H1 (cell line): ENCODE measurements at regions not wholly inside any gene's neighbourhood (a gene's known extent, or its start where the extent isn't known, plus 50 kb on each side); places are given as distances from the start of the nearest gene placed in this dataset.

Experiments
- CTCF ChIA-PET: fragments of 300-600 bp; sonication (Branson Sonifier 250); formaldehyde crosslinking; loops from one replicate; lab custom pipeline; 2021; ENCODE audit not compliant: partially characterized antibody; lab: Charles Lee
- POLR2A ChIA-PET: fragments of 300-600 bp; sonication (Branson Sonifier 250); formaldehyde crosslinking; loops from one replicate; lab custom pipeline; 2021; ENCODE audit warnings: inconsistent platforms; ENCODE audit not compliant: partially characterized antibody; lab: Charles Lee
- DNase-seq, 2 experiments: peaks; one replicate each; pipeline versions ENCODE4 v3.0.0 to v3.0.0-alpha.2; 2010 to 2022; ENCODE audit warnings: low spot score in 2 of 2, low read depth in 1 of 2, mixed read lengths in 1 of 2
- FAIRE-seq: peaks from 2 replicates; lab custom pipeline; 2011; peaks lifted over from hg19 to GRCh38; lab: Jason Lieb, UNC
- H2AFZ ChIP-seq: 2 replicates; pipeline ENCODE4 v1.8.1; 2012; ENCODE audit warnings: low read length, inconsistent platforms
- H2AK5ac ChIP-seq: 2 replicates; pipeline ENCODE4 v1.6.1; 2013; ENCODE audit warnings: low read depth, low read length
- H2BK120ac ChIP-seq: replicated peaks from 2 replicates; pipeline ENCODE3; 2013; ENCODE audit warnings: low read depth, low read length, inconsistent platforms
- H2BK12ac ChIP-seq: 2 replicates; pipeline ENCODE4 v1.6.1; 2013; ENCODE audit warnings: low read depth, low read length
- H2BK15ac ChIP-seq: 2 replicates; pipeline ENCODE4 v1.6.1; 2013; ENCODE audit warnings: low read length
- H2BK20ac ChIP-seq: 2 replicates; pipeline ENCODE4 v1.6.1; 2013; ENCODE audit warnings: low read length
- H2BK5ac ChIP-seq: 2 replicates; pipeline ENCODE4 v1.6.1; 2013; ENCODE audit warnings: low read depth, low read length
- H3K14ac ChIP-seq: 2 replicates; pipeline ENCODE4 v1.6.1; 2013; ENCODE audit warnings: inconsistent platforms; ENCODE audit not compliant: insufficient read length
- H3K18ac ChIP-seq: 2 replicates; pipeline ENCODE4 v1.6.1; 2013; ENCODE audit warnings: low read length; ENCODE audit errors: extremely low read depth
- H3K23ac ChIP-seq: 2 replicates; pipeline ENCODE4 v1.6.1; 2013; ENCODE audit warnings: inconsistent platforms; ENCODE audit not compliant: insufficient read length
- H3K23me2 ChIP-seq: 2 replicates; pipeline ENCODE4 v1.6.1; 2013; ENCODE audit warnings: low read depth, low read length
- H3K27ac ChIP-seq: 2 replicates; pipeline ENCODE4 v1.6.1; 2011; ENCODE audit warnings: low read depth, low read length, inconsistent platforms
- H3K27me3 ChIP-seq, 4 experiments: replicated peaks in 1 of 4; 1 replicate in 1 of 4; 2 replicates in 3 of 4; pipeline versions ENCODE4 v1.6.1 to v1.8.1; 2011 to 2013; ENCODE audit warnings: low read length in 3 of 4, mild to moderate bottlenecking in 3 of 4, inconsistent platforms in 2 of 4, mixed read lengths in 2 of 4, moderate library complexity in 1 of 4; ENCODE audit not compliant: control insufficient read depth in 3 of 4, insufficient read depth in 3 of 4; ENCODE audit errors: extremely low read depth in 1 of 4
- H3K36me3 ChIP-seq, 4 experiments: 2 replicates each; pipeline versions ENCODE4 v1.6.1 to v1.8.1; 2011 to 2013; ENCODE audit warnings: mild to moderate bottlenecking in 4 of 4, low read length in 3 of 4, moderate library complexity in 2 of 4, control low read depth in 1 of 4, inconsistent platforms in 1 of 4; ENCODE audit not compliant: insufficient read depth in 4 of 4, control insufficient read depth in 2 of 4
- H3K4ac ChIP-seq: replicated peaks from 2 replicates; pipeline ENCODE3; 2013; ENCODE audit warnings: low read length, low read depth, mixed read lengths, inconsistent platforms; ENCODE audit not compliant: insufficient read length
- H3K4me1 ChIP-seq, 4 experiments: replicated peaks in 1 of 4; 1 replicate in 1 of 4; 2 replicates in 3 of 4; pipeline versions ENCODE4 v1.6.1 to v1.8.1; 2011 to 2013; ENCODE audit warnings: low read length in 3 of 4, inconsistent platforms in 2 of 4, mixed read lengths in 1 of 4; ENCODE audit not compliant: insufficient read depth in 4 of 4, control insufficient read depth in 3 of 4
- H3K4me2 ChIP-seq, 2 experiments: 2 replicates each; pipeline versions ENCODE4 v1.6.1 to v1.8.1; 2011 to 2013; ENCODE audit warnings: low read depth in 2 of 2, low read length in 2 of 2, control low read depth in 1 of 2, inconsistent platforms in 1 of 2, mild to moderate bottlenecking in 1 of 2; ENCODE audit not compliant: insufficient read depth in 1 of 2
- H3K4me3 ChIP-seq, 4 experiments: fragments of 200-600, 300-600 bp in 1 of 4; sonication (generic), shearing (Covaris generic), sonication (Bioruptor Twin) in 1 of 4; 2 replicates each; pipeline versions ENCODE4 v1.5.1 to v1.8.1; 2011 to 2016; ENCODE audit warnings: low read length in 4 of 4, low read depth in 3 of 4, control low read depth in 2 of 4, inconsistent platforms in 2 of 4, mild to moderate bottlenecking in 2 of 4, mixed read lengths in 1 of 4, moderate library complexity in 1 of 4; ENCODE audit not compliant: insufficient read depth in 2 of 4; ENCODE audit errors: extremely low read depth in 1 of 4
- H3K56ac ChIP-seq: replicated peaks from 2 replicates; pipeline ENCODE3; 2013; ENCODE audit warnings: low read depth, mild to moderate bottlenecking, mixed read lengths, low read length, inconsistent platforms; ENCODE audit not compliant: insufficient read length
- H3K79me1 ChIP-seq: 2 replicates; pipeline ENCODE4 v1.6.1; 2013; ENCODE audit warnings: low read depth, low read length, control low read depth
- H3K79me2 ChIP-seq, 2 experiments: 2 replicates each; pipeline versions ENCODE4 v1.6.1 to v1.8.1; 2012 to 2013; ENCODE audit warnings: low read length in 2 of 2, mild to moderate bottlenecking in 2 of 2, inconsistent platforms in 1 of 2; ENCODE audit not compliant: insufficient read depth in 2 of 2, control insufficient read depth in 1 of 2
- H3K9ac ChIP-seq, 4 experiments: replicated peaks in 1 of 4; 1 replicate in 1 of 4; 2 replicates in 3 of 4; pipeline versions ENCODE4 v1.6.1 to v1.8.1; 2011 to 2013; ENCODE audit warnings: low read depth in 3 of 4, low read length in 3 of 4, control low read depth in 2 of 4, mild to moderate bottlenecking in 2 of 4, moderate library complexity in 2 of 4, inconsistent platforms in 1 of 4; ENCODE audit errors: extremely low read depth in 1 of 4
- H3K9me3 ChIP-seq, 2 experiments: 2 replicates each; pipeline versions ENCODE4 v1.6.1 to v1.8.1; 2012 to 2013; ENCODE audit warnings: mild to moderate bottlenecking in 2 of 2, moderate library complexity in 2 of 2, control low read depth in 1 of 2, inconsistent platforms in 1 of 2, low read depth in 1 of 2, low read length in 1 of 2, mixed read lengths in 1 of 2; ENCODE audit not compliant: insufficient read depth in 2 of 2
- H4K20me1 ChIP-seq, 2 experiments: replicated peaks in 1 of 2; 2 replicates each; pipeline versions ENCODE3 to v1.8.1; 2011 to 2013; ENCODE audit warnings: inconsistent platforms in 2 of 2, low read length in 2 of 2, mild to moderate bottlenecking in 1 of 2; ENCODE audit not compliant: insufficient read depth in 2 of 2, control insufficient read depth in 1 of 2
- H4K5ac ChIP-seq: 2 replicates; pipeline ENCODE4 v1.6.1; 2013; ENCODE audit warnings: low read length, low read depth, mixed read lengths, inconsistent platforms; ENCODE audit not compliant: insufficient read length
- H4K8ac ChIP-seq: 2 replicates; pipeline ENCODE4 v1.8.0; 2013; ENCODE audit warnings: mild to moderate bottlenecking, moderate library complexity, low read length, inconsistent platforms; ENCODE audit not compliant: insufficient read depth; ENCODE audit errors: extremely low read depth
- H4K91ac ChIP-seq: replicated peaks from 2 replicates; pipeline ENCODE3; 2013; ENCODE audit warnings: low read length, mixed read lengths, inconsistent platforms; ENCODE audit not compliant: insufficient read length
- ASH2L ChIP-seq: fragments of 200-600, 300-600 bp; sonication (generic); IDR thresholded peaks from one replicate; pipeline ENCODE4 v1.7.1; 2017; ENCODE audit warnings: low read length
- BRCA1 ChIP-seq: IDR thresholded peaks from 2 replicates; pipeline ENCODE4 v1.6.1; 2012; ENCODE audit warnings: low read depth, low read length, improper control_type of control experiment
- CBX5 ChIP-seq: fragments of 300-800, 300-1000 bp; sonication (generic); IDR thresholded peaks from 2 replicates; pipeline ENCODE4 v1.7.1; 2016; ENCODE audit warnings: antibody characterized with exemption, low read length, low read depth
- CHD1 ChIP-seq: IDR thresholded peaks from 2 replicates; pipeline ENCODE4 v1.6.1; 2012; ENCODE audit warnings: low read depth, low read length, improper control_type of control experiment
- CHD2 ChIP-seq: IDR thresholded peaks from 2 replicates; pipeline ENCODE4 v1.6.1; 2012; ENCODE audit warnings: low read length, improper control_type of control experiment
- CREB1 ChIP-seq: IDR thresholded peaks from 2 replicates; pipeline ENCODE4 v1.6.1; 2012; ENCODE audit warnings: inconsistent platforms
- CTBP2 ChIP-seq: IDR thresholded peaks from 2 replicates; pipeline ENCODE4 v1.7.0; 2011; ENCODE audit warnings: borderline replicate concordance, mild to moderate bottlenecking, moderate library complexity, mixed read lengths, low read length; ENCODE audit not compliant: insufficient read depth, insufficient read length
- POU5F1 ChIP-seq: IDR thresholded peaks from 2 replicates; pipeline ENCODE4 v1.6.1; 2011; ENCODE audit warnings: low read depth, mild to moderate bottlenecking, low read length, moderate library complexity
- RAD21 ChIP-seq, 2 experiments: IDR thresholded peaks in 1 of 2; conservative IDR thresholded peaks in 1 of 2; 2 replicates each; pipeline ENCODE4 v1.6.1; 2011; ENCODE audit warnings: low read depth in 2 of 2, low read length in 2 of 2, improper control_type of control experiment in 1 of 2, inconsistent platforms in 1 of 2, mild to moderate bottlenecking in 1 of 2, moderate library complexity in 1 of 2
- RXRA ChIP-seq: IDR thresholded peaks from 2 replicates; pipeline ENCODE4 v1.6.1; 2011; ENCODE audit warnings: low read depth, mild to moderate bottlenecking, low read length, moderate library complexity; ENCODE audit not compliant: insufficient read depth
- SP1 ChIP-seq: IDR thresholded peaks from 2 replicates; pipeline ENCODE4 v1.6.1; 2011; ENCODE audit warnings: low read depth, low read length
- SP2 ChIP-seq: IDR thresholded peaks from 2 replicates; pipeline ENCODE4 v1.6.1; 2012; ENCODE audit warnings: mild to moderate bottlenecking, low read length, inconsistent platforms
- SUZ12 ChIP-seq: fragments of 200-600 bp; sonication (generic); IDR thresholded peaks from 2 replicates; pipeline ENCODE4 v1.6.1; 2012; ENCODE audit warnings: mild to moderate bottlenecking, inconsistent platforms, low read length, moderate library complexity, mixed read lengths
- TAF1 ChIP-seq: IDR thresholded peaks from 2 replicates; pipeline ENCODE4 v1.6.1; 2011; ENCODE audit warnings: mild to moderate bottlenecking, low read depth, low read length
- WGBS, 2 experiments: shearing (Covaris generic) in 1 of 2; methylation state at CpG; one replicate each; pipeline versions ENCODE4 v1.1.6 to v1.1.7; 2013 to 2015; ENCODE audit warnings: low lambda C conversion rate in 2 of 2, mixed read lengths in 2 of 2, inconsistent platforms in 1 of 2, low coverage in 1 of 2, missing lambda C conversion rate in 1 of 2; ENCODE audit not compliant: insufficient replicate concordance in 2 of 2, insufficient coverage in 1 of 2, insufficient read length in 1 of 2; ENCODE audit errors: extremely low coverage in 1 of 2, missing lambda C conversion rate in 1 of 2; 5-methylcytosine and 5-hydroxymethylcytosine counted together
- TF ChIP-seq, protein P1 (sequence below): IDR thresholded peaks from 2 replicates; pipeline ENCODE4 v1.6.1; 2011; ENCODE audit warnings: low read length, improper control_type of control experiment

GRCh38 chr6:113143206-113143605, 713.9 kb upstream of the MARCKS start:
- no peaks in the 10 kb centered on the region for H3K9me3 ChIP-seq
- H4K8ac ChIP-seq: no peak overlapping the region
- no peak overlapping the region for H3K9ac ChIP-seq
- DNase-seq: no peak
- H2BK120ac ChIP-seq: no peak overlapping the region
- ChIA-PET POLR2A (no interaction called here), CTCF (interaction anchor here (0.8 kb wide), 1 partner anchor 221 kb away, joined by 3 read pairs; no protein-coding TSS in a partner anchor)
- H2BK15ac ChIP-seq: no peak overlapping the region
- H4K91ac ChIP-seq: no peak overlapping the region
- no peaks in the 10 kb centered on the region for H4K20me1 ChIP-seq
- no peak for FAIRE-seq
- H3K27me3 ChIP-seq: no peaks in the 10 kb centered on the region
- H3K4me2 ChIP-seq: no peak overlapping the region
- H3K23ac ChIP-seq: no peak overlapping the region
- H3K27ac ChIP-seq: no peak overlapping the region
- no peak overlapping the region for H2AFZ ChIP-seq
- no peak overlapping the region for H2BK12ac ChIP-seq
- no peaks in the 10 kb centered on the region for H3K23me2 ChIP-seq
- no peak overlapping the region for H2BK20ac ChIP-seq
- H2BK5ac ChIP-seq: no peak overlapping the region
- H4K5ac ChIP-seq: no peak overlapping the region
- no peaks in the 10 kb centered on the region for H3K36me3 ChIP-seq
- H3K4ac ChIP-seq: no peak overlapping the region
- no peaks in the 10 kb centered on the region for H3K4me1 ChIP-seq
- no peaks in the 10 kb centered on the region for H3K79me1 ChIP-seq
- no peaks in the 10 kb centered on the region for H3K79me2 ChIP-seq
- no peak overlapping the region for H2AK5ac ChIP-seq
- 86% methylated on average over 3 of the region's 3 CpGs; no CpG with 5 or more reads in 1 of the 2 experiments for WGBS, 2 experiments
- no peak overlapping the region for H3K56ac ChIP-seq
- no peak overlapping the region for H3K18ac ChIP-seq
- no peak overlapping the region for H3K14ac ChIP-seq
- H3K4me3 ChIP-seq: no peak overlapping the region
- no peak for TF ChIP-seq CTBP2
- no peak for TF ChIP-seq RAD21 (IDR thresholded peaks at IDR 0.05 in 1 of 2, conservative IDR thresholded peaks at IDR 0.05 in 1 of 2; ENCODE audit: low read depth in 2 of 2, low read length in 2 of 2)
- TF ChIP-seq SUZ12: no peak
- TF ChIP-seq POU5F1: no peak
- no peak for TF ChIP-seq TAF1
- TF ChIP-seq, protein P1, sequence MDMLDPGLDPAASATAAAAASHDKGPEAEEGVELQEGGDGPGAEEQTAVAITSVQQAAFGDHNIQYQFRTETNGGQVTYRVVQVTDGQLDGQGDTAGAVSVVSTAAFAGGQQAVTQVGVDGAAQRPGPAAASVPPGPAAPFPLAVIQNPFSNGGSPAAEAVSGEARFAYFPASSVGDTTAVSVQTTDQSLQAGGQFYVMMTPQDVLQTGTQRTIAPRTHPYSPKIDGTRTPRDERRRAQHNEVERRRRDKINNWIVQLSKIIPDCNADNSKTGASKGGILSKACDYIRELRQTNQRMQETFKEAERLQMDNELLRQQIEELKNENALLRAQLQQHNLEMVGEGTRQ: no peak
- no peak for TF ChIP-seq CBX5
- TF ChIP-seq CREB1: no peak
- TF ChIP-seq CHD2: no peak
- TF ChIP-seq CHD1: no peak
- no peak for TF ChIP-seq RXRA
- no peak for TF ChIP-seq SP2
- no peak for TF ChIP-seq SP1
- no peak for TF ChIP-seq ASH2L
- TF ChIP-seq BRCA1: no peak
